ENCODE measurements at regions not wholly inside any gene's neighbourhood (a gene's known extent, or its start where the extent isn't known, plus 50 kb on each side); places are given as distances from the start of the nearest gene placed in this dataset.

GRCh38 chr3:88988906-88989305, 118.5 kb upstream of the EPHA3 start:
- no peak overlapping the region for H3K18ac ChIP-seq (ENCODE audit: extremely low read depth, low read length)
- no peaks in the 10 kb centered on the region for H3K23me2 ChIP-seq (ENCODE audit: low read depth, low read length)
- WGBS, 2 experiments (ENCODE audit: extremely low coverage in 1 of 2, insufficient coverage in 1 of 2, insufficient read length in 1 of 2, insufficient replicate concordance in 2 of 2, low coverage in 1 of 2, low lambda C conversion rate in 2 of 2, missing lambda C conversion rate in 1 of 2), result 94% methylated on average over 3 of the region's 3 CpGs; no CpG with 5 or more reads in 1 of the 2 experiments
- H3K4me2 ChIP-seq (ENCODE audit: insufficient read depth in 1 of 2, low read depth in 2 of 2, low read length in 2 of 2), result no peak overlapping the region
- H3K79me2 ChIP-seq (ENCODE audit: control insufficient read depth in 1 of 2, insufficient read depth in 2 of 2, low read length in 2 of 2), result no peaks in the 10 kb centered on the region
- no peaks in the 10 kb centered on the region for H3K9me3 ChIP-seq (ENCODE audit: insufficient read depth in 2 of 2, low read depth in 1 of 2, low read length in 1 of 2)
- FAIRE-seq, result no peak
- no peak overlapping the region for H4K8ac ChIP-seq (ENCODE audit: extremely low read depth, insufficient read depth, low read length)
- no peak overlapping the region for H3K4ac ChIP-seq (replicated peaks; ENCODE audit: insufficient read length, low read depth, low read length)
- H2BK20ac ChIP-seq (ENCODE audit: low read length), result no peak overlapping the region
- CTCF ChIA-PET (ENCODE audit: partially characterized antibody), result interaction anchor here (0.6 kb wide), 1 partner anchor 18 kb away, joined by 3 read pairs; no protein-coding TSS in a partner anchor
- no peaks in the 10 kb centered on the region for H4K20me1 ChIP-seq (replicated peaks in 1 of 2; ENCODE audit: control insufficient read depth in 1 of 2, insufficient read depth in 2 of 2, low read length in 2 of 2)
- H3K27ac ChIP-seq (ENCODE audit: low read depth, low read length), result no peak overlapping the region
- no peaks in the 10 kb centered on the region for H3K36me3 ChIP-seq (ENCODE audit: control insufficient read depth in 2 of 4, insufficient read depth in 4 of 4, low read length in 3 of 4)
- H3K79me1 ChIP-seq (ENCODE audit: low read depth, low read length), result no peaks in the 10 kb centered on the region
- H3K23ac ChIP-seq (ENCODE audit: insufficient read length), result no peak overlapping the region
- POLR2A ChIA-PET (ENCODE audit: partially characterized antibody), result no interaction called here
- H3K14ac ChIP-seq (ENCODE audit: insufficient read length), result no peak overlapping the region
- no peak overlapping the region for H2BK12ac ChIP-seq (ENCODE audit: low read depth, low read length)
- no peak overlapping the region for H2BK120ac ChIP-seq (replicated peaks; ENCODE audit: low read depth, low read length)
- no peak overlapping the region for H2BK15ac ChIP-seq (ENCODE audit: low read length)
- no peaks in the 10 kb centered on the region for H3K27me3 ChIP-seq (replicated peaks in 1 of 4; ENCODE audit: control insufficient read depth in 3 of 4, extremely low read depth in 1 of 4, insufficient read depth in 3 of 4, low read length in 3 of 4)
- H4K5ac ChIP-seq (ENCODE audit: insufficient read length, low read depth, low read length), result no peak overlapping the region
- H2AK5ac ChIP-seq (ENCODE audit: low read depth, low read length), result no peak overlapping the region
- H3K4me1 ChIP-seq (replicated peaks in 1 of 4; ENCODE audit: control insufficient read depth in 3 of 4, insufficient read depth in 4 of 4, low read length in 3 of 4), result peaks cover 0 to 2% (median 0%) of the 10 kb centered on the region in 4 experiments; a peak in 1 of 7 replicates
- DNase-seq (ENCODE audit: low read depth in 1 of 2, low spot score in 2 of 2), result no peak
- no peak overlapping the region for H4K91ac ChIP-seq (replicated peaks; ENCODE audit: insufficient read length, low read length)
- H2AFZ ChIP-seq (ENCODE audit: low read length), result no peak overlapping the region
- H3K9ac ChIP-seq (replicated peaks in 1 of 4; ENCODE audit: extremely low read depth in 1 of 4, low read depth in 3 of 4, low read length in 3 of 4), result no peak overlapping the region
- H2BK5ac ChIP-seq (ENCODE audit: low read depth, low read length), result no peak overlapping the region
- no peak overlapping the region for H3K56ac ChIP-seq (replicated peaks; ENCODE audit: insufficient read length, low read depth, low read length)
- no peak overlapping the region for H3K4me3 ChIP-seq (ENCODE audit: extremely low read depth in 1 of 4, insufficient read depth in 2 of 4, low read depth in 3 of 4, low read length in 4 of 4)
- TF ChIP-seq RNF2 (IDR thresholded peaks at IDR 0.05; ENCODE audit: borderline replicate concordance, low read depth, low read length, missing control alignments, poor library complexity, severe bottlenecking) (no peak), TBP (IDR thresholded peaks at IDR 0.05; ENCODE audit: low read depth, low read length) (no peak), CEBPB (IDR thresholded peaks at IDR 0.05; ENCODE audit: low read depth, low read length) (no peak), GABPA (IDR thresholded peaks at IDR 0.05; ENCODE audit: borderline replicate concordance, insufficient read depth, low read length) (no peak), RFX5 (IDR thresholded peaks at IDR 0.05; ENCODE audit: borderline replicate concordance, low read depth, low read length) (no peak), TEAD4 (IDR thresholded peaks at IDR 0.05; ENCODE audit: low read depth, low read length) (no peak), GTF2F1 (IDR thresholded peaks at IDR 0.05; ENCODE audit: borderline replicate concordance, low read depth, low read length) (no peak), SUZ12 (IDR thresholded peaks at IDR 0.05; ENCODE audit: low read length) (no peak), SIN3A (conservative IDR thresholded peaks at IDR 0.05 in 1 of 2, IDR thresholded peaks at IDR 0.05 in 1 of 2; ENCODE audit: low read depth in 1 of 2, low read length in 2 of 2) (no peak), YY1 (IDR thresholded peaks at IDR 0.05; ENCODE audit: low read depth, low read length) (no peak), SAP30 (IDR thresholded peaks at IDR 0.05; ENCODE audit: insufficient read depth, insufficient replicate concordance, low read length) (no peak), KDM5A (IDR thresholded peaks at IDR 0.05; ENCODE audit: low read length) (no peak), E2F6 (IDR thresholded peaks at IDR 0.05) (no peak), NRF1 (IDR thresholded peaks at IDR 0.05; ENCODE audit: low read depth, low read length) (no peak)

All from H1 (cell line).